ENCODE measurements at regions not wholly inside any gene's neighbourhood (a gene's known extent, or its start where the extent isn't known, plus 50 kb on each side); places are given as distances from the start of the nearest gene placed in this dataset.

DNA sequence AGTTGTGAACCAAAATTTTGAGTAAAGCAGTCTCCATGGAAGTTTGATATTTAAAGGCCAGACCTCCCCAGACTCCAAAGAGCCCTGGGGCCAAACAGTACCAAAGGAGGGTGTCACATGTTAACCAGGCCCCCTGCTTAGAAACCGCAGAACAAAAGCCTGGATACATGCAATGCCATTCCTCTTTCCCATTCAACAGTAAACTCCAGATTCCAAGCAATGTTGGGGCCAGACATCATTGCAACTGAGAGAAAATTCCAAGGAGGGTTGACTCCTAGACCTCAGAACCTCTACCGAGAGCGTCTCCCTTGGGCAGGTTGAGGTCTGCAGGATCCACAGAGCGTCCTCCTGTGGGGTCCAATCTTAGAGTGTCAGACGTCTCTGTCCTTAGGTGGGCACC lies 404.4 kb upstream of the SYT4 start:
- TF ChIP-seq POLR2A (IDR thresholded peaks at IDR 0.05; ENCODE audit: low read depth, low read length) (no peak), TAF1 (IDR thresholded peaks at IDR 0.05; ENCODE audit: borderline replicate concordance, low read depth, low read length) (no peak)
